ENCODE measurements at regions not wholly inside any gene's neighbourhood (a gene's known extent, or its start where the extent isn't known, plus 50 kb on each side); places are given as distances from the start of the nearest gene placed in this dataset.
"Not testable (repeated sequence)": the region's sequence is repeated elsewhere in the genome, so short reads cannot be mapped to it uniquely, and the experiment has no call there.

DNA sequence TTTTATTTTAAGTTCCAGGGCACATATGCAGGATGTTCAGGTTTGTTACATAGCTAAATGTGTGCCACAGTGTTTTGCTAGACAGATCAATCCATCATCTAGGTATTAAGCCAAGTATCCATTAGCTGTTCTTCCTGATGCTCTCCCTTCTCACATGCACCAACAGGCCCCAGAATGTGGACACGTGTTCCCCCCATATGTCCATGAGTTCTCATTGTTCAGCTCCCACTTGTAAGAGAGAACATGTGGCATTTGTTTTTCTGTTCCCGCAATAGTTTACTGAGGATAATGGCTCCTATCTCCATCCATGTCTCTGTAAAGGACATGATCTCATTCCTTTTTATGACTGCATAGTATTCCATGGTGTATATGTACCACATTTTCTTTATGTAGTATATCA lies 374.8 kb upstream of the FAT1 start:
- no peak for ATAC-seq
- Mint-ChIP-seq H3K4me1 (ENCODE audit: low read depth) (no peaks in the 10 kb centered on the region), H3K36me3 (ENCODE audit: insufficient read depth) (no peaks in the 10 kb centered on the region), H3K9me3 (peaks cover 7% of the 10 kb centered on the region), H3K4me3 (no peak overlapping the region), H3K27me3 (ENCODE audit: low read depth) (no peaks in the 10 kb centered on the region)
- no peak for DNase-seq

DNA sequence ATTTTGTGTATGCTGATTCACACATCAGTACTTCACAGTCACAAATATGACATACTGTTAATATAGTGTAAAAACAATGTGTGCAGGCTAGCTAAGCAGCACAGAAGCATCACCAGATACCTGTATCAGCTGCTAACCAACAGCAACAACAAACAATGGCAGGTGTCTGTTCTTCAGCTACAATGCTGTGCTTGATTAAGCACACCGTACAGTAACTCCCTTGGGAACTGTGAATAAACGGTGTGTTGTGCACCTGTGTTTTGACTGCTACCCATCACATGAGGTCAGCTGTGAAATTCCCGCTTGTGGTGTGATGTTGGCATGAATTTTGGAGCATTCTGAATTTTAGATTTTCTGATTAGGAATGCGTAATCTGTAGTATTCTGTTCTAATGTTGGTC lies 379.7 kb upstream of the FAT1 start:
- H3K4me1 Mint-ChIP-seq (ENCODE audit: low read depth) = no peaks in the 10 kb centered on the region
- no peak for DNase-seq
- H3K27me3 Mint-ChIP-seq (ENCODE audit: low read depth) = no peaks in the 10 kb centered on the region
- ATAC-seq = no peak
- H3K36me3 Mint-ChIP-seq (ENCODE audit: insufficient read depth) = no peaks in the 10 kb centered on the region
- H3K4me3 Mint-ChIP-seq = no peak overlapping the region
- H3K9me3 Mint-ChIP-seq = peaks cover 3% of the 10 kb centered on the region

DNA sequence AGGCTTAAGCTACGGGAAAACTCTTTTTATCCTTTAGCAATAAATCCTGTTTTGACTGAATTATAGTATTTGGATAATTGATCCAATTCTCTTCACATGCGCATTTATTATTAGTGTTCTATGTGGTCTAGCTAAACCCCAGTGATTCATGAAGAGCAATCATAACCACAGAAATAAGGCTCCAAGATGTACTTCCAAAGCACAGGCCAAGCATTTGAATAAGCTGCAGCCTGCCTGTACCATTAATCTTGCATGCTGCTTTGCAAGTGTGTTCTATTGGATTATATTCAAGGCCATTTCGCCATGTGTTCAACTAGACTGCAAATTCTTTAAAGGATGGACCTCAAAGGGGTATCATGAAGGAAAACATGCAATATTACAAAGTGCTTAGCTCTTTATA lies 385.2 kb upstream of the FAT1 start:
- Mint-ChIP-seq H3K9me3 (peaks cover 3% of the 10 kb centered on the region), H3K4me1 (ENCODE audit: low read depth) (no peaks in the 10 kb centered on the region), H3K36me3 (ENCODE audit: insufficient read depth) (no peaks in the 10 kb centered on the region), H3K4me3 (no peak overlapping the region), H3K27me3 (ENCODE audit: low read depth) (no peaks in the 10 kb centered on the region)
- no peak for DNase-seq
- ATAC-seq = no peak

DNA sequence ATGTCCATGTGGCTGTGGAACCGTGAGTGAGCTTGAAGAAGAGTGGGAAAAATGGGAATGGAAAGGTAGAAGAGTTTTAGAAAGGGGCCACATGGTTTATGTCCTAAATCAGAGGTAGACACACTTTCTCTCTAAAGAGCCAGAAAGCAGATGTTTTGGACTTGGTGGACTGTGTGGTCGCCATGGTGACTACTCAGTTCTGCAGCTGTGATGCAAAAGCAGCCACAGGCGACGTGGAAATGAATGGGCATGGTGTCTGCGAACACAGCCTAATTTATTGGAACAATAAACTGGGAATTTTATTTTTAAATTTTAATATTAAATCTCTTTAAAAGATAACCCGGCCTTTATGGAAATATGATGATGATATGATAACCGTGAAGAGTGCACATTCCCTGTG lies 386.0 kb upstream of the FAT1 start:
- Mint-ChIP-seq H3K4me1 (ENCODE audit: low read depth) (no peaks in the 10 kb centered on the region), H3K9me3 (peaks cover 3% of the 10 kb centered on the region), H3K36me3 (ENCODE audit: insufficient read depth) (no peaks in the 10 kb centered on the region), H3K4me3 (no peak overlapping the region), H3K27me3 (ENCODE audit: low read depth) (no peaks in the 10 kb centered on the region)
- DNase-seq = no peak
- no peak for ATAC-seq

DNA sequence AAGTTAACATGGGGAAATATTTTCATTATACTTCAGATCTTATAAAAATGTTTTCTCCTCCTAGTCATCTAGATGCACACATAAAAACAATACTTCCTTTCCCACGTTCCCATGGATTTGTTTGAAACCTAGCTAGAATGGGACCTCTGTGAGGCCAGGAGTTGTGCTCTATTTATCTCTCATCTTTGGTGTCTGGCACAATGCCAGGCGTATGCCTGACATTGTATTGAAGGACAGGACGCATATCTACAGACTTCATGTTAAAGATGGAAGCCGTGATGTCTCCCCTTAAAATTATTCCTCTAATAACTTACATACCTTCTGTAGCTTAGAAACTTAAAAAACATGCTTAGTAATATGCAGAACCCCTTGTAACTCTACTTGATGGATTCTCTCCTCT lies 394.5 kb upstream of the FAT1 start:
- Mint-ChIP-seq H3K4me3 (no peak overlapping the region), H3K27me3 (ENCODE audit: low read depth) (no peaks in the 10 kb centered on the region), H3K36me3 (ENCODE audit: insufficient read depth) (no peaks in the 10 kb centered on the region), H3K9me3 (no peaks in the 10 kb centered on the region), H3K4me1 (ENCODE audit: low read depth) (no peaks in the 10 kb centered on the region)
- ATAC-seq (no peak), DNase-seq (no peak)

DNA sequence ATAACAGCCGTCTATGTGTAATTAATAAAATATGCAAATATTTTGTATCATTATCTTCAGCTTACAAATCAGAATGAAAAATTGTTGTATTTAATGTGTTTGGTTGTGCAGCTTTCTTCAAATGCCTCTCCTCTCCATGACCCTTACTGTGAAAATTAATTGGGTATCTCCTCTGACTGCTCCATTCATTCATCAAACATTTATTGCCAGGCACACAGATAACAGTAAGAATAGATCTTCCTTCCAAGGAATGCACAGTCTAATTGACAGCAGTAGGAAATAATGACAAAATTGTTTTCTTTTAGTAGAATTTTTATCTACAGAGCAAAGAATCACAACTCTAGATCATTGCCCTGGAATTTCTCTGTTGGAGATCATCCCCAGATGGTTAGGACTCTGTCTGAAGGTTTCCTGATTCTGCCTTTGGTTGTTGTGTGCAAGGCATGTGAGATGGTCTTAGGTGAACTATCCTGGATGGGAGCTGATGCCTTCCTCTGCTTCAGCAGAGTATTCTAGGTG lies 395.0 kb upstream of the FAT1 start:
- no peak overlapping the region for H3K4me3 Mint-ChIP-seq
- no peaks in the 10 kb centered on the region for H3K4me1 Mint-ChIP-seq (ENCODE audit: low read depth)
- no peak for DNase-seq
- no peaks in the 10 kb centered on the region for H3K9me3 Mint-ChIP-seq
- H3K27me3 Mint-ChIP-seq (ENCODE audit: low read depth) = no peaks in the 10 kb centered on the region
- no peak for ATAC-seq
- no peaks in the 10 kb centered on the region for H3K36me3 Mint-ChIP-seq (ENCODE audit: insufficient read depth)

DNA sequence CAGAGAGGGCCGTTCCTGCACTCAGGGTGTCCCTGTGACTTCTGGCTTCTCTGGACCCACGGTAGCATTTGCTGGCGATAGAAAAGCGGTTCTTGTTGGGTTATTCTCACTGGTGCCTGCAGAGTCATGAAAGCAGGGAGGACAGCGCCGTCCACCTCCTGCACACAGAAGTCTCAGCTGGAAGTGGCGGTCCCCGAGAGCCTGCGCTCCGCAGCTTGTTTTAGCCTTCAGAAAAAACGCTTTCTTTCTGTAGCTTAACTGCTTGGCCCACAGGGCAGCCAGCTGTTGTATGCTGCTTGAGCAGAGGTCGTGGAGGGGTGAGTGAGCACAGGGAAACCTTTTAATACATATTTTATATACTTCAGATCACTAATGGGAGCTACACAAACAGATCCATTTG lies 400.7 kb upstream of the FAT1 start:
- DNase-seq (no peak), ATAC-seq (no peak)
- Mint-ChIP-seq H3K27me3 (ENCODE audit: low read depth) (no peaks in the 10 kb centered on the region), H3K36me3 (ENCODE audit: insufficient read depth) (no peaks in the 10 kb centered on the region), H3K4me3 (no peak overlapping the region), H3K4me1 (ENCODE audit: low read depth) (no peaks in the 10 kb centered on the region), H3K9me3 (peaks cover 6% of the 10 kb centered on the region)

DNA sequence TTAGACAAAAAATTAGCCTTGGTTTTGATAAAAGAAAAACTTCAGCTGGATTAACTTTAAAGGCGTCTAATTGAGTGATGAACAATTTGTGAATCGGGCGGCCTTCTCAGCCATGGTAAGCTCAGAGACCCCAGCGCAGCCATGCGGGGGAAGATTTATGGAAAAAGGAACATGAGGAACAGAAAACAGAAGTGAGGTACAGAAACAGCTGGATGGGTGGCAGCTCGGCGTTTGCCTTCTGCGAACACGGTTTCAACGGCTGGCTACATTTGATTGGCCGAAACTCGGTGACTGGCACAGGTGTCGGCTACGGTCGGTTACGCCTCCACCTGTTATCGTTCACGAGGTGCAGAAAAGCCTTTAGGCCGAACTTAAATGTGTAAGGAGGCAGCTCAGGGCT lies 401.4 kb upstream of the FAT1 start:
- Mint-ChIP-seq H3K4me1 (ENCODE audit: low read depth) (no peaks in the 10 kb centered on the region), H3K9me3 (peaks cover 11% of the 10 kb centered on the region), H3K27me3 (ENCODE audit: low read depth) (no peaks in the 10 kb centered on the region), H3K4me3 (no peak overlapping the region), H3K36me3 (ENCODE audit: insufficient read depth) (no peaks in the 10 kb centered on the region)
- DNase-seq (no peak), ATAC-seq (no peak)

DNA sequence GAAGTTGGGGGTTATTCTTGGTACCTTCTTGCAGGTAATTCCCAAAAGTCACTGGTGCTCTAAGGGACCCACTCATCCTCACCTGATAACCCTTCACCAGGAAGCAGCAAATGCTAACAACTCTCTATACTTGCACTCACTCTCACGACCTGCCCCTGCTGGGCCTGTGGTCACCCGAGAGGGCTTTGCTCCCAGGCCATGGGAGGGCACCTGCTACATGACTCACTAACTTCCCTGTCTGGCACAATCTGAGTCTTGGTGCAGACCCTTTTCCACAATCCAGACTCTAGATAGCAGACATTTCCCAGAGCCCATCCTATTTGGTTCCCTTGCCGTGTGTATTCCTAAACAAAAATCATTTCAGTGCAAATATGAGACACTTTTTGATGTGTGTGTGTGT lies 403.8 kb upstream of the FAT1 start:
- DNase-seq (no peak), ATAC-seq (no peak)
- Mint-ChIP-seq H3K4me3 (no peak overlapping the region), H3K36me3 (ENCODE audit: insufficient read depth) (no peaks in the 10 kb centered on the region), H3K4me1 (ENCODE audit: low read depth) (no peaks in the 10 kb centered on the region), H3K9me3 (peaks cover 18% of the 10 kb centered on the region), H3K27me3 (ENCODE audit: low read depth) (no peaks in the 10 kb centered on the region)

DNA sequence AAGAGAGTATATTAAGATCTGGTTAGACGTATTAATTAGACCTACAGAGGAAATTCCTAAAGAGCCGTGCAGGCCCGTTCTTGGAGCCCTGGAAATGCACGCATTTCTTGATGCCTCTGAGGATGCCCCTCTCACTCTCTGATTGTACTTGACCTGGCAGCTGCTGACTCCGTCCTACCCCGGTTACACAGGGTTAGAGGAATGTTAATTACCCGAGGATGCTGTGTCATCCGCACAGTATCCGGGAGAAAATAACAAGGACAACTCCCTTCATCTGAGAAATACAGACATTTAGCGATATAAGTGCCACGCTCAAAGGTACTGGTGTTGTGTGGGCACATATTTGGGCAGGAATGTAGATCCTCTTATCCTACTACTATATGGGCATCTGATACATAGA lies 404.6 kb upstream of the FAT1 start:
- Mint-ChIP-seq H3K4me3 (no peak overlapping the region), H3K4me1 (ENCODE audit: low read depth) (no peaks in the 10 kb centered on the region), H3K9me3 (peaks cover 18% of the 10 kb centered on the region), H3K36me3 (ENCODE audit: insufficient read depth) (no peaks in the 10 kb centered on the region), H3K27me3 (ENCODE audit: low read depth) (no peaks in the 10 kb centered on the region)
- DNase-seq (no peak), ATAC-seq (no peak)

DNA sequence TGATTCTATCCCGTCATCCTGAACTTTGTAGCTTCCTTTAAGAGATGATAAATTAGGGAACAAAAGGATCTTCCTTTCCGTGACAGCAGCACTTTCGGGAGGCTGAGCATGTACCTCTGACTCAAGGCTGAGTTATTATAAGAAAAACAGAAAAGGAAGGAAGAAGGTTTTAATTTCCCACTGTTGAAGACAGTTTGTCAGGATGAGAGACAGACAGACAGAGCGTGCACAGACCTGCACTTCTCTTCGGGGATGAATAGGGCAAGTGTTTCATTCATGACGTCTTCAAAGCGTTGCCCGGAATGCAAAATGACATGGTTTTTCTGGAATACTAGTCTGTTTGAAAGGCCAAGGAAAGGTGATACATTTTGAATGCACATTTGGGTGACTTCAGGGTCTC lies 405.3 kb upstream of the FAT1 start:
- Mint-ChIP-seq H3K27me3 (ENCODE audit: low read depth) (no peaks in the 10 kb centered on the region), H3K36me3 (ENCODE audit: insufficient read depth) (no peaks in the 10 kb centered on the region), H3K4me1 (ENCODE audit: low read depth) (no peaks in the 10 kb centered on the region), H3K9me3 (peaks cover 18% of the 10 kb centered on the region), H3K4me3 (no peak overlapping the region)
- no peak for ATAC-seq
- no peak for DNase-seq

DNA sequence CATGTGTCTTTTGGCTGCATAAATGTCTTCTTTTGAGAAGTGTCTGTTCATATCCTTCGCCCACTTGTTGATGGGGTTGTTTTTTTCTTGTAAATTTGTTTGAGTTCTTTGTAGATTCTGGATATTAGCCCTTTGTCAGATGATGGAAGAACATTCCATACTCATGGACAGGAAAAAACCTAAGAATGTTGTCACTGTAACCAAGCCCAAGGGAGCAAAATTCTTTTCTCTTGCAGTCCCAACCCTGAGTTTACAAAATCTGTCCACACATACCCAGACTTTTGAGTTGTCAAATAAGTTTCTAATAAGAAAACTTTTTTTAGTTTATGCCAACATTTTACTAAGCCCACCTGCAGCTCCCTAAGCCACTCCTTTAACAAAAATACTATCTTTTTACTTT lies 408.2 kb upstream of the FAT1 start:
- H3K4me1 Mint-ChIP-seq (ENCODE audit: low read depth); ATAC-seq; H3K36me3 Mint-ChIP-seq (ENCODE audit: insufficient read depth); H3K27me3 Mint-ChIP-seq (ENCODE audit: low read depth); H3K4me3 Mint-ChIP-seq; DNase-seq: not testable (repeated sequence)
- peaks cover 18% of the 10 kb centered on the region for H3K9me3 Mint-ChIP-seq

DNA sequence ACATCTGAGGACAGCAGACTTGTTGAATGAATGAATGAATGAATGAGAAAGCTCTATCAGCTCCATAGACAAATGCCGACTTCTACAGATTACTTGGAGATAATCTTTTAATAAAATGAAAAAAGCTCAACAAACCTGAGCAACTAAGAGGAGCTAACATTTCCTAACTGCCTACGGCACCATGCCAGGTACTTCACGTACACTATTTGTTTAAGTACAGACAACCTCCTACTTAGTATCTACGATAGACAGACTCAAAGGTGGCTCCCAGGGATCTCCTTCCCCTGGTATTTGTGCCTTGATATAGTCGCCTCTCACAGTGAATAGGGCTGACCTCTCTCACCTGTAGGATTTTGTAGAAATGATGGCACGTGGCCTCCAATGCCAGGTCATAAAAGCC lies 412.2 kb upstream of the FAT1 start:
- H3K4me3 Mint-ChIP-seq = no peak overlapping the region

DNA sequence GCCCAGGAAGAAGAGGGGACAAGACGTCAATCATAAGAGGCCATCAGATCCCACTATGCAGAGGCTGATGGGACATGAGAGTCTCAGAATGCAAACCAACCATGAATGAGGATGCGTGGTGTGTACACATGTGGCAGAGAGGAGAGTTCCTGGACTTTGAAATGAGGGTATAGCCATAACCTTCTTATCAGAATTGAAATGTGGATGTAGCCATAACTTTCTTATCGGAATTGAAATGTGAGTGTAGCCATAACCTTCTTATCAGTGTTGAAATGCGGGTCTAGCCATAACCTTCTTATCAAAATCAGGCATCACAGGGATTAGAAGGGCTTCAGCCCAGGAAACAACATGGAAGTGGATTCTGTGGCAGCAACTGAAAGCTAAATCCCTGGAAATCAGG lies 415.5 kb upstream of the FAT1 start:
- no peak overlapping the region for H3K4me3 Mint-ChIP-seq
- ATAC-seq = no peak

More for the DNA sequence above, 412.2 kb upstream of the FAT1 start:
- Mint-ChIP-seq H3K4me1 (ENCODE audit: low read depth) (no peaks in the 10 kb centered on the region), H3K27me3 (ENCODE audit: low read depth) (no peaks in the 10 kb centered on the region), H3K36me3 (ENCODE audit: insufficient read depth) (no peaks in the 10 kb centered on the region), H3K9me3 (peaks cover 4% of the 10 kb centered on the region)
- ATAC-seq (no peak), DNase-seq (no peak)

DNA sequence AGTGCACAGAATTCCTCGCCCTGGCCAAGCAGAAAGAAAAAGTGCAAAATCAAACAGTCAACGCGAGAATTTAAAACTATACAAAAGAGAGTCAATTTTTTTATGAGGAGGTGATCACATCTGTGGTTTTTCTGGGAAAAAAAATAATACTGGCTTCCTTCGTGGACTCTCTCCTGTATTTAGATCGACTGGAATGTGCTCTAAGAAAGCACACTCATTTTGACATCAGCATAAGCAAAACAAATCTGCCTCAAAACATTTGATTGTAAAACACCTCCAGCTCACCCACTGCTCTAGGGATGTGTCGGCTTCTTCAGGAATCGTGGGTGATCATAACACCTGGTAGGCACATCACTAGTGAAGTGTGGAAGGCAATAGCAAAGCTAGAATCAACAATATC lies 417.4 kb upstream of the FAT1 start:
- Mint-ChIP-seq H3K9me3 (peaks cover 4% of the 10 kb centered on the region), H3K27me3 (ENCODE audit: low read depth) (no peaks in the 10 kb centered on the region), H3K4me1 (ENCODE audit: low read depth) (no peaks in the 10 kb centered on the region), H3K36me3 (ENCODE audit: insufficient read depth) (no peaks in the 10 kb centered on the region), H3K4me3 (no peak overlapping the region)
- DNase-seq (no peak), ATAC-seq (no peak)

More for the DNA sequence above, 415.5 kb upstream of the FAT1 start:
- Mint-ChIP-seq H3K27me3 (ENCODE audit: low read depth) (no peaks in the 10 kb centered on the region), H3K4me1 (ENCODE audit: low read depth) (no peaks in the 10 kb centered on the region), H3K36me3 (ENCODE audit: insufficient read depth) (no peaks in the 10 kb centered on the region), H3K9me3 (peaks cover 4% of the 10 kb centered on the region)
- DNase-seq = no peak
